ENCODE measurements at regions not wholly inside any gene's neighbourhood (a gene's known extent, or its start where the extent isn't known, plus 50 kb on each side); places are given as distances from the start of the nearest gene placed in this dataset.

DNA sequence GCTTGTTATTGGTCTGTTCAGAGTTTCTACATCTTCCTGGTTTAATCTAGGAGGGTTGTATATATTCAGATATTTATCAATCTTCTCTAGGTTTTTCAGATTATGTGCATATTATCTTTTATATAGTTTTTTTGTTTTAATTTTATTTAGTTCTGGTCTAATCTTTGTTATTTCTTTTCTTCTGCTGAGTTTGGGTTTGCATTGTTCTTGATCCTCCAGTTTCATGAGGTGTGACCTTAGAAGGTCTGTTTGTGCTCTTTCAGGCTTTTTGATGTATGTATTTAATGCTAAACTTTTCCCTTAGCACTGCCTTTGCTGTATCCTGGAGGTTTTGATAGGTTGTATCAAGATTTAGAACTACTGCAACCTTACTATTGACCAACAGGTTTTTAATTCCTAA is 117.7 kb downstream of the VPREB1 start (continued):
- no peak for TF ChIP-seq HDAC6 (IDR thresholded peaks at IDR 0.05; ENCODE audit: low read depth, low read length)

- DNase-seq (ENCODE audit: low read depth in 1 of 2, low spot score in 2 of 2), result no peak
- Histone ChIP-seq H2BK20ac (ENCODE audit: low read length) (no peak overlapping the region), H2BK120ac (replicated peaks; ENCODE audit: low read depth, low read length) (no peak overlapping the region), H3K27me3 (replicated peaks in 1 of 4; ENCODE audit: control insufficient read depth in 3 of 4, extremely low read depth in 1 of 4, insufficient read depth in 3 of 4, low read length in 3 of 4) (peaks cover 61 to 100% (median 92%) of the 10 kb centered on the region in 4 experiments), H3K4me2 (ENCODE audit: insufficient read depth in 1 of 2, low read depth in 2 of 2, low read length in 2 of 2) (no peak overlapping the region), H3K36me3 (ENCODE audit: control insufficient read depth in 2 of 4, insufficient read depth in 4 of 4, low read length in 3 of 4) (no peaks in the 10 kb centered on the region), H3K79me1 (ENCODE audit: low read depth, low read length) (no peaks in the 10 kb centered on the region), H3K27ac (ENCODE audit: low read depth, low read length) (no peak overlapping the region), H4K91ac (replicated peaks; ENCODE audit: insufficient read length, low read length) (no peak overlapping the region), H3K4me1 (replicated peaks in 1 of 4; ENCODE audit: control insufficient read depth in 3 of 4, insufficient read depth in 4 of 4, low read length in 3 of 4) (no peaks in the 10 kb centered on the region), H3K79me2 (ENCODE audit: control insufficient read depth in 1 of 2, insufficient read depth in 2 of 2, low read length in 2 of 2) (no peaks in the 10 kb centered on the region), H4K5ac (ENCODE audit: insufficient read length, low read depth, low read length) (no peak overlapping the region), H3K23me2 (ENCODE audit: low read depth, low read length) (no peaks in the 10 kb centered on the region), H2BK5ac (ENCODE audit: low read depth, low read length) (no peak overlapping the region), H2AK5ac (ENCODE audit: low read depth, low read length) (no peak overlapping the region), H3K56ac (replicated peaks; ENCODE audit: insufficient read length, low read depth, low read length) (no peak overlapping the region), H2AFZ (ENCODE audit: low read length) (no peak overlapping the region), H2BK15ac (ENCODE audit: low read length) (no peak overlapping the region), H2BK12ac (ENCODE audit: low read depth, low read length) (no peak overlapping the region), H3K18ac (ENCODE audit: extremely low read depth, low read length) (no peak overlapping the region), H3K14ac (ENCODE audit: insufficient read length) (no peak overlapping the region), H4K20me1 (replicated peaks in 1 of 2; ENCODE audit: control insufficient read depth in 1 of 2, insufficient read depth in 2 of 2, low read length in 2 of 2) (peaks cover 0 to 3% of the 10 kb centered on the region in 2 experiments), H3K9me3 (ENCODE audit: insufficient read depth in 2 of 2, low read depth in 1 of 2, low read length in 1 of 2) (no peaks in the 10 kb centered on the region), H3K4ac (replicated peaks; ENCODE audit: insufficient read length, low read depth, low read length) (no peak overlapping the region), H3K4me3 (ENCODE audit: extremely low read depth in 1 of 4, insufficient read depth in 2 of 4, low read depth in 3 of 4, low read length in 4 of 4) (no peak overlapping the region), H3K9ac (replicated peaks in 1 of 4; ENCODE audit: extremely low read depth in 1 of 4, low read depth in 3 of 4, low read length in 3 of 4) (no peak overlapping the region), H3K23ac (ENCODE audit: insufficient read length) (no peak overlapping the region), H4K8ac (ENCODE audit: extremely low read depth, insufficient read depth, low read length) (no peak overlapping the region)
- POLR2A ChIA-PET (ENCODE audit: partially characterized antibody), result no interaction called here
- CTCF ChIA-PET (ENCODE audit: partially characterized antibody), result interaction anchor here (1.3 kb wide), 1 partner anchor 16 kb away, joined by 3 read pairs; no protein-coding TSS in a partner anchor
- WGBS, 2 experiments (ENCODE audit: extremely low coverage in 1 of 2, insufficient coverage in 1 of 2, insufficient read length in 1 of 2, insufficient replicate concordance in 2 of 2, low coverage in 1 of 2, low lambda C conversion rate in 2 of 2, missing lambda C conversion rate in 1 of 2), result 58% methylated on average over 6 of the region's 6 CpGs; no CpG with 5 or more reads in 1 of the 2 experiments
- FAIRE-seq, result no peak
- TF ChIP-seq RXRA (IDR thresholded peaks at IDR 0.05; ENCODE audit: insufficient read depth, low read depth, low read length) (no peak), JUND (IDR thresholded peaks at IDR 0.05; ENCODE audit: low read length) (no peak), TEAD4 (IDR thresholded peaks at IDR 0.05; ENCODE audit: low read depth, low read length) (no peak), TAF7 (optimal IDR thresholded peaks at IDR 0.05; ENCODE audit: borderline replicate concordance, low read depth, low read length) (no peak), EZH2 (IDR thresholded peaks at IDR 0.05; ENCODE audit: low read depth, low read length, severe bottlenecking) (no peak), TAF1 (IDR thresholded peaks at IDR 0.05; ENCODE audit: low read depth, low read length) (no peak), RFX5 (IDR thresholded peaks at IDR 0.05; ENCODE audit: borderline replicate concordance, low read depth, low read length) (no peak), BRCA1 (IDR thresholded peaks at IDR 0.05; ENCODE audit: low read depth, low read length) (no peak), FOSL1 (IDR thresholded peaks at IDR 0.05; ENCODE audit: insufficient read depth, low read depth, low read length) (no peak), CBX5 (IDR thresholded peaks at IDR 0.05; ENCODE audit: low read depth, low read length) (no peak), ASH2L (IDR thresholded peaks at IDR 0.05; ENCODE audit: low read length) (no peak)
- TF ChIP-seq, protein P1, sequence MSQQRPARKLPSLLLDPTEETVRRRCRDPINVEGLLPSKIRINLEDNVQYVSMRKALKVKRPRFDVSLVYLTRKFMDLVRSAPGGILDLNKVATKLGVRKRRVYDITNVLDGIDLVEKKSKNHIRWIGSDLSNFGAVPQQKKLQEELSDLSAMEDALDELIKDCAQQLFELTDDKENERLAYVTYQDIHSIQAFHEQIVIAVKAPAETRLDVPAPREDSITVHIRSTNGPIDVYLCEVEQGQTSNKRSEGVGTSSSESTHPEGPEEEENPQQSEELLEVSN (IDR thresholded peaks at IDR 0.05), result no peak
Measured at GRCh38 chr22:22362936-22363335, 118.3 kb downstream of the VPREB1 start.

All from H1 (cell line).